ENCODE measurements at regions not wholly inside any gene's neighbourhood (a gene's known extent, or its start where the extent isn't known, plus 50 kb on each side); places are given as distances from the start of the nearest gene placed in this dataset.

DNA sequence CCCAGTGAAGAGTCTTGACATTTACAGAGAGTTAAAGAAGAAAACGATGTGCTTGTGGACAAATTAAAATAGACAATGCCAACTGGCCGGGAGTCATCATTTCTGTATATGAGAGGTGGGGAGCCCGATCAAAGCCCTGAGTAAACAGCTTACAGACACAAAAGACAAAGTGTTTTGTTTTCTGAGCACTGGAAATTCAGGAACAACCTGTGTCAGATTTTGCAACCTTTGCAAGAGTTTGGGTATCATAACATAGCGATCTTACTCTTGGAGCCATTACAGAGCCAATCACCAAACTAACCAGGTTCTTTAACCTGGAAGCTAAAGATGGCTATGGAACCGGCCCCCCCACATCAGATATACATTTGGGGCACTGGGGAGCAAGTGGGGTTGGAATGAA is 101.9 kb upstream of the LRIG1 start:
- H3K27ac ChIP-seq (ENCODE audit: low read depth, low read length) = no peak overlapping the region
- H2AFZ ChIP-seq (ENCODE audit: low read depth, low read length, poor library complexity, severe bottlenecking) = no peak overlapping the region
- intact Hi-C loops (cut with micrococcal nuclease) = no loop called here
- POLR2A ChIA-PET = no interaction called here
- CTCF ChIA-PET = no interaction called here
- H3K4me1 ChIP-seq (ENCODE audit: control insufficient read depth in 1 of 2, insufficient read depth in 2 of 2, low read length in 2 of 2) = no peaks in the 10 kb centered on the region
- no peak overlapping the region for H3K4me2 ChIP-seq (ENCODE audit: low read length)
- H3K9me2 ChIP-seq (ENCODE audit: insufficient read depth) = no peaks in the 10 kb centered on the region
- ATAC-seq = no peak
- TF ChIP-seq POLR2A (IDR thresholded peaks at IDR 0.05; ENCODE audit: borderline replicate concordance, extremely low read depth, insufficient read depth, insufficient read length) (no peak), FOSL1 (IDR thresholded peaks at IDR 0.05; ENCODE audit: low read depth) (no peak), ELF1 (IDR thresholded peaks at IDR 0.05; ENCODE audit: borderline replicate concordance, low read depth) (no peak), EZH2 (IDR thresholded peaks at IDR 0.05) (no peak), RAD21 (IDR thresholded peaks at IDR 0.05; ENCODE audit: low read depth) (no peak), JUND (IDR thresholded peaks at IDR 0.05) (no peak), SRF (IDR thresholded peaks at IDR 0.05; ENCODE audit: low read depth) (no peak)
- H3K9me3 ChIP-seq (ENCODE audit: control insufficient read depth in 1 of 2, insufficient read depth in 1 of 2, low read depth in 1 of 2, low read length in 2 of 2) = no peaks in the 10 kb centered on the region
- H4K20me1 ChIP-seq (ENCODE audit: insufficient read depth) = no peaks in the 10 kb centered on the region
- no peak overlapping the region for H3K4me3 ChIP-seq (replicated peaks in 1 of 2; ENCODE audit: low read depth in 1 of 2, low read length in 2 of 2)
- H3K27me3 ChIP-seq (ENCODE audit: insufficient read depth, low read length) = peaks cover 7% of the 10 kb centered on the region; the same call in 1 of the 2 replicates
- BruUV-seq (replicated peaks) = no TSS peak
- no peak overlapping the region for H3K9ac ChIP-seq (ENCODE audit: low read length)
- H3K36me3 ChIP-seq (ENCODE audit: control insufficient read depth in 1 of 2, insufficient read depth in 2 of 2, low read length in 2 of 2) = no peaks in the 10 kb centered on the region
- RAD21 ChIA-PET (ENCODE audit: low non-redundant PET in 1 of 2, low total read pairs in 2 of 2, uncharacterized antibody in 2 of 2, unreplicated experiment in 2 of 2) = no interaction called here
- DNase-seq (ENCODE audit: low read depth, low spot score) = no peak
- H3K79me2 ChIP-seq (ENCODE audit: insufficient read depth, low read length) = no peaks in the 10 kb centered on the region

DNA sequence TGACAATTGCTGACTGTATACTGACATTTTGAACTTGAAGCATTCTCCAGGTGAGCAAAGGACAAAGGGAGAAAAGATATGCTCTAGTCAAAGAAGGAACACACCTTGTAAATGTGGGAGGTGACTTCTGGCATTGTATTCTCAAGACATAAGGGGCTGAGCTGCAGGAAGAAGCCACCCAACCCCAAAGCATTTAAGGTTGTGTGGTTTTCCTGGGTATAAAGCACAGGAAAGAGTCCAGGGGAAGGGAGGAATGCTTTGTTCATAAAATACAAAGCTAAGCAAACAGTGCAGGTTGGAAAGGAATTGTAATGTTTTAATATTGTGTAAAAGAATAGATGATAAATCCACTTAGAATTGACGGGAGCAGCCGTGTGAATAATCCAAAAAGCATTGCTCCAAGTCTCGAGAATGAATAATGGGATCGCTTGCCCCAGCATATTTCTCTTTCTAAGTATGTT is 102.4 kb upstream of the LRIG1 start:
- DNase-seq (ENCODE audit: low read depth, low spot score) (no peak), ATAC-seq (no peak)
- BruUV-seq (replicated peaks) = no TSS peak
- H3K4me2 ChIP-seq (ENCODE audit: low read length) = no peak overlapping the region
- H3K9me3 ChIP-seq (ENCODE audit: control insufficient read depth in 1 of 2, insufficient read depth in 1 of 2, low read depth in 1 of 2, low read length in 2 of 2) = no peaks in the 10 kb centered on the region
- POLR2A ChIA-PET = no interaction called here
- H3K36me3 ChIP-seq (ENCODE audit: control insufficient read depth in 1 of 2, insufficient read depth in 2 of 2, low read length in 2 of 2) = no peaks in the 10 kb centered on the region
- no peak overlapping the region for H3K27ac ChIP-seq (ENCODE audit: low read depth, low read length)
- no peaks in the 10 kb centered on the region for H3K79me2 ChIP-seq (ENCODE audit: insufficient read depth, low read length)
- H2AFZ ChIP-seq (ENCODE audit: low read depth, low read length, poor library complexity, severe bottlenecking) = no peak overlapping the region
- intact Hi-C loops (cut with micrococcal nuclease) = no loop called here
- no peaks in the 10 kb centered on the region for H4K20me1 ChIP-seq (ENCODE audit: insufficient read depth)
- no peak for TF ChIP-seq SIN3A (IDR thresholded peaks at IDR 0.05; ENCODE audit: low read depth)
- CTCF ChIA-PET = no interaction called here
- no peak overlapping the region for H3K9ac ChIP-seq (ENCODE audit: low read length)
- H3K4me1 ChIP-seq (ENCODE audit: control insufficient read depth in 1 of 2, insufficient read depth in 2 of 2, low read length in 2 of 2) = no peaks in the 10 kb centered on the region
- no peaks in the 10 kb centered on the region for H3K9me2 ChIP-seq (ENCODE audit: insufficient read depth)
- H3K4me3 ChIP-seq (replicated peaks in 1 of 2; ENCODE audit: low read depth in 1 of 2, low read length in 2 of 2) = no peak overlapping the region
- RAD21 ChIA-PET (ENCODE audit: low non-redundant PET in 1 of 2, low total read pairs in 2 of 2, uncharacterized antibody in 2 of 2, unreplicated experiment in 2 of 2) = no interaction called here
- peaks cover 7% of the 10 kb centered on the region; the same call in 1 of the 2 replicates for H3K27me3 ChIP-seq (ENCODE audit: insufficient read depth, low read length)

Measured in HCT116 (cell line).